K562 (cell line): ENCODE measurements at regions not wholly inside any gene's neighbourhood (a gene's known extent, or its start where the extent isn't known, plus 50 kb on each side); places are given as distances from the start of the nearest gene placed in this dataset.

Experiments
- C11orf30 ChIP-seq: fragments of 450-650 bp; IDR thresholded peaks from 2 replicates; pipeline ENCODE4 v1.6.1; 2016; ENCODE audit warnings: low read depth, mild to moderate bottlenecking
- EZH2 ChIP-seq: IDR thresholded peaks from 2 replicates; pipeline ENCODE4 v1.6.1; 2012; ENCODE audit warnings: low read depth, mild to moderate bottlenecking, inconsistent platforms, low read length, borderline replicate concordance
- MEIS2 ChIP-seq: fragments of 450-650 bp; IDR thresholded peaks from 2 replicates; pipeline ENCODE4 v1.6.1; 2014; ENCODE audit warnings: mild to moderate bottlenecking; ENCODE audit not compliant: partially characterized antibody
- NR3C1 ChIP-seq: sonication (generic); formaldehyde crosslinking; IDR thresholded peaks from 2 replicates; pipeline ENCODE4 v1.8.1; 2022; ENCODE audit warnings: missing genetic modification reagents
- POLR2A ChIP-seq: fragments of 450-650 bp; conservative IDR thresholded peaks from 2 replicates; pipeline ENCODE4 v1.6.1; 2016
- POLR2AphosphoS5 ChIP-seq: IDR thresholded peaks from 2 replicates; pipeline ENCODE4 v1.6.1; 2011; ENCODE audit warnings: mild to moderate bottlenecking, low read depth, low read length, moderate library complexity; ENCODE audit not compliant: control insufficient read depth, insufficient read depth
- SOX6 ChIP-seq: fragments of 450-650 bp; IDR thresholded peaks from 2 replicates; pipeline ENCODE4 v1.6.1; 2014; ENCODE audit warnings: mild to moderate bottlenecking

DNA sequence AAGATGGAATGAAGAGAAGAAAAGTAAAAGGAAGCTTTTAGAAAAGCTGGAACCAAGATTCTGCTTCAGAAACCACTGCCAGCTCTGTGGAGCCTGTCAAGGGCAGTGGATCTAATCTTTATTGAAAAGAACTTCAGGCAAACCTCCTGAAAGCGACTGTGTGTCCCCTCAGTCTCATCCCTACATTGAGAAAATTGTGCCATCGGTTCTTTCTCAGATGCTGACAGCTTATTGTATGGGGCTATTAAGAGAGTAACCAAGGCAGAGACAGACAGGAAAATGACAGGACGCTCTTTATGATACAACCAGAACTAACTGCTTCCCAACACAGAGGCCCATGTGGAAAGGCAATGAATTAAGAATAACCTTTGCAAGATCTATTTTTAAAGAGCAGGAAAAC lies 763.2 kb upstream of the CHAC2 start:
- TF ChIP-seq SOX6: no peak
- TF ChIP-seq EZH2: no peak
- no peak for TF ChIP-seq POLR2A
- no peak for TF ChIP-seq NR3C1
- TF ChIP-seq POLR2AphosphoS5: no peak
- no peak for TF ChIP-seq MEIS2
- no peak for TF ChIP-seq C11orf30
